HCT116 (cell line): ENCODE measurements at regions not wholly inside any gene's neighbourhood (a gene's known extent, or its start where the extent isn't known, plus 50 kb on each side); places are given as distances from the start of the nearest gene placed in this dataset.

ENCODE experiments used
- ATF3 ChIP-seq: IDR thresholded peaks from 2 replicates; pipeline ENCODE4 v1.6.1; 2012
- EGR1 ChIP-seq: IDR thresholded peaks from 2 replicates; pipeline ENCODE4 v1.6.1; 2012; ENCODE audit warnings: low read depth
- EZH2 ChIP-seq: fragments of 200-600 bp; sonication (generic); IDR thresholded peaks from 2 replicates; pipeline ENCODE4 v1.6.1; 2017; ENCODE audit warnings: antibody characterized with exemption, mixed run types
- EZH2phosphoT487 ChIP-seq: fragments of 200-600 bp; IDR thresholded peaks from 2 replicates; pipeline ENCODE4 v1.6.1; 2018; ENCODE audit warnings: antibody characterized with exemption, borderline replicate concordance
- FOSL1 ChIP-seq: IDR thresholded peaks from 2 replicates; pipeline ENCODE4 v1.6.1; 2012; ENCODE audit warnings: low read depth
- JUND ChIP-seq: IDR thresholded peaks from 2 replicates; pipeline ENCODE4 v1.6.1; 2012
- MAX ChIP-seq: IDR thresholded peaks from 2 replicates; pipeline ENCODE4 v1.6.1; 2012
- POLR2A ChIP-seq: IDR thresholded peaks from 2 replicates; pipeline ENCODE4 v1.7.0; 2011; ENCODE audit warnings: borderline replicate concordance; ENCODE audit not compliant: insufficient read depth, insufficient read length; ENCODE audit errors: extremely low read depth
- POLR2AphosphoS5 ChIP-seq: IDR thresholded peaks from 2 replicates; pipeline ENCODE4 v1.6.1; 2011; ENCODE audit warnings: mild to moderate bottlenecking, low read depth, low read length, moderate library complexity
- RAD21 ChIP-seq: IDR thresholded peaks from 2 replicates; pipeline ENCODE4 v1.6.1; 2012; ENCODE audit warnings: low read depth, mild to moderate bottlenecking
- SIN3A ChIP-seq: IDR thresholded peaks from 2 replicates; pipeline ENCODE4 v1.6.1; 2012; ENCODE audit warnings: low read depth
- ZBTB33 ChIP-seq: IDR thresholded peaks from 2 replicates; pipeline ENCODE4 v1.6.1; 2011; ENCODE audit warnings: mild to moderate bottlenecking, low read length, moderate library complexity; ENCODE audit not compliant: insufficient replicate concordance; ENCODE audit errors: extremely low read depth
- TF ChIP-seq, protein P1 (sequence below), 3 experiments: fragments of 200-600 bp in 1 of 3; sonication (generic) in 1 of 3; IDR thresholded peaks in 2 of 3; conservative IDR thresholded peaks in 1 of 3; 2 replicates each; pipeline ENCODE4 v1.5.1; 2012 to 2017; ENCODE audit warnings: low read depth in 2 of 3, low read length in 2 of 3, antibody characterized with exemption in 1 of 3, borderline replicate concordance in 1 of 3, control low read depth in 1 of 3, mild to moderate bottlenecking in 1 of 3, mixed read lengths in 1 of 3, mixed run types in 1 of 3, moderate library complexity in 1 of 3; ENCODE audit not compliant: insufficient read depth in 1 of 3

DNA sequence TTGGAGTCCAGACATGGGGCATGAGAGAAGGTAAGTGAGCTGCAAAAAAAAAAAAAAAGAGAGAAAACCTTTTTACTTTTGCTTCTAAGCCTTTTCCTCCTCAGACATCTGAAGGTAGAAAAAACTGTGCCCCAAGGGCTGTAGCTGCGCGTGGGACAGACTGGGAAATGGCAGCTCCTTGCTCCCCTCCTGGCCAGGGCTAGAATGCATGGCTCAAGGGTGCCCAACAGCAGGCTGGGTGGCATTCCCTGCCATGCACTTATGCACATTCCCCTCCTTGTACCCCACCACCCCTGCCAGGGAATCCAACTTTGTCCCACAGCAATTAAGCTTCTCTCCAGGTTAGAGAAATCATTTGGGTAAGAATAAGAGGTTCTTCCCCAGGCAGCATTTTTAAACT, 421.2 kb downstream of the TRAM1L1 start:
- TF ChIP-seq, protein P1, sequence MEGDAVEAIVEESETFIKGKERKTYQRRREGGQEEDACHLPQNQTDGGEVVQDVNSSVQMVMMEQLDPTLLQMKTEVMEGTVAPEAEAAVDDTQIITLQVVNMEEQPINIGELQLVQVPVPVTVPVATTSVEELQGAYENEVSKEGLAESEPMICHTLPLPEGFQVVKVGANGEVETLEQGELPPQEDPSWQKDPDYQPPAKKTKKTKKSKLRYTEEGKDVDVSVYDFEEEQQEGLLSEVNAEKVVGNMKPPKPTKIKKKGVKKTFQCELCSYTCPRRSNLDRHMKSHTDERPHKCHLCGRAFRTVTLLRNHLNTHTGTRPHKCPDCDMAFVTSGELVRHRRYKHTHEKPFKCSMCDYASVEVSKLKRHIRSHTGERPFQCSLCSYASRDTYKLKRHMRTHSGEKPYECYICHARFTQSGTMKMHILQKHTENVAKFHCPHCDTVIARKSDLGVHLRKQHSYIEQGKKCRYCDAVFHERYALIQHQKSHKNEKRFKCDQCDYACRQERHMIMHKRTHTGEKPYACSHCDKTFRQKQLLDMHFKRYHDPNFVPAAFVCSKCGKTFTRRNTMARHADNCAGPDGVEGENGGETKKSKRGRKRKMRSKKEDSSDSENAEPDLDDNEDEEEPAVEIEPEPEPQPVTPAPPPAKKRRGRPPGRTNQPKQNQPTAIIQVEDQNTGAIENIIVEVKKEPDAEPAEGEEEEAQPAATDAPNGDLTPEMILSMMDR (IDR thresholded peaks at IDR 0.05 in 2 of 3, conservative IDR thresholded peaks at IDR 0.05 in 1 of 3; ENCODE audit: borderline replicate concordance in 1 of 3, insufficient read depth in 1 of 3, low read depth in 2 of 3, low read length in 2 of 3) = peak in 2 of 3 experiments; percentile 14 to 22; a peak in 2 of 6 replicates
- no peak for TF ChIP-seq ATF3
- TF ChIP-seq EGR1 = no peak
- no peak for TF ChIP-seq POLR2A
- TF ChIP-seq MAX = no peak
- no peak for TF ChIP-seq EZH2phosphoT487
- no peak for TF ChIP-seq RAD21
- TF ChIP-seq ZBTB33 = no peak
- no peak for TF ChIP-seq EZH2
- TF ChIP-seq SIN3A = no peak
- no peak for TF ChIP-seq POLR2AphosphoS5
- TF ChIP-seq JUND = no peak
- no peak for TF ChIP-seq FOSL1
